B cell (primary cell): ENCODE measurements at regions not wholly inside any gene's neighbourhood (a gene's known extent, or its start where the extent isn't known, plus 50 kb on each side); places are given as distances from the start of the nearest gene placed in this dataset.

Experiments
- EZH2 ChIP-seq: IDR thresholded peaks from 2 replicates; pipeline ENCODE4 v1.6.1; 2012; ENCODE audit warnings: borderline replicate concordance, low read depth, mild to moderate bottlenecking, moderate library complexity, low read length; ENCODE audit not compliant: insufficient read depth, poor library complexity, severe bottlenecking
- TF ChIP-seq, protein P1 (sequence below): fragments of 200-600 bp; IDR thresholded peaks from one replicate; pipeline ENCODE4 v1.8.0; 2022; ENCODE audit warnings: antibody characterized with exemption, mild to moderate bottlenecking

DNA sequence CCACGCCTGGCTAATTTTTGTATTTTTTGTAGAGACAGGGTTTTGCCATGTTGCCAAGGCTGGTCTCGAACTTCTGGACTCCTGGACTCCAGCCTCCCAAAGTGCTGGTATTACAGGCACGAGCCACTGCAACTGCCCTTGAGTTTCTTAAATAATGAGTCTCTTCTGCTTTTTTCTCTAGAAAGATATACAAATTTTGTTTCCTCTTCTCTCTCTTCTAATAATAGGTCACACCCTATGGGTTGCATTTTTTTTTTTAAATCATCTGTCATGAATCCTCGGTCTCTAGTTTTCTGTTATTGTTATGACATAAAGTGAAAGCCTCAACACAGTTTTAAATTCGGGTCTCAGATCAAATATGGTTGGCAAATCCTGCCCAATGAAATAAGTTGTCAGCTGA is 111.2 kb downstream of the IL12A start:
- TF ChIP-seq, protein P1, sequence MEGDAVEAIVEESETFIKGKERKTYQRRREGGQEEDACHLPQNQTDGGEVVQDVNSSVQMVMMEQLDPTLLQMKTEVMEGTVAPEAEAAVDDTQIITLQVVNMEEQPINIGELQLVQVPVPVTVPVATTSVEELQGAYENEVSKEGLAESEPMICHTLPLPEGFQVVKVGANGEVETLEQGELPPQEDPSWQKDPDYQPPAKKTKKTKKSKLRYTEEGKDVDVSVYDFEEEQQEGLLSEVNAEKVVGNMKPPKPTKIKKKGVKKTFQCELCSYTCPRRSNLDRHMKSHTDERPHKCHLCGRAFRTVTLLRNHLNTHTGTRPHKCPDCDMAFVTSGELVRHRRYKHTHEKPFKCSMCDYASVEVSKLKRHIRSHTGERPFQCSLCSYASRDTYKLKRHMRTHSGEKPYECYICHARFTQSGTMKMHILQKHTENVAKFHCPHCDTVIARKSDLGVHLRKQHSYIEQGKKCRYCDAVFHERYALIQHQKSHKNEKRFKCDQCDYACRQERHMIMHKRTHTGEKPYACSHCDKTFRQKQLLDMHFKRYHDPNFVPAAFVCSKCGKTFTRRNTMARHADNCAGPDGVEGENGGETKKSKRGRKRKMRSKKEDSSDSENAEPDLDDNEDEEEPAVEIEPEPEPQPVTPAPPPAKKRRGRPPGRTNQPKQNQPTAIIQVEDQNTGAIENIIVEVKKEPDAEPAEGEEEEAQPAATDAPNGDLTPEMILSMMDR = no peak
- TF ChIP-seq EZH2 = no peak
